ENCODE measurements at regions not wholly inside any gene's neighbourhood (a gene's known extent, or its start where the extent isn't known, plus 50 kb on each side); places are given as distances from the start of the nearest gene placed in this dataset.

GRCh38 chr3:5429517-5429890 lies 242.0 kb downstream of the EDEM1 start:
- no peak for DNase-seq
- Histone ChIP-seq H3K36me3 (no peaks in the 10 kb centered on the region), H3K9me3 (no peaks in the 10 kb centered on the region), H3K27ac (no peak overlapping the region), H3K27me3 (no peaks in the 10 kb centered on the region), H3K4me3 (no peak overlapping the region), H3K4me1 (no peaks in the 10 kb centered on the region)
- TF ChIP-seq POLR2A (IDR thresholded peaks at IDR 0.05), result no peak
- no peak for TF ChIP-seq CTCF (IDR thresholded peaks at IDR 0.05)
- intact Hi-C loops (cut with DNase I; ENCODE audit: low total_unique reads), result no loop called here

- no peaks in the 10 kb centered on the region for H3K36me3 ChIP-seq
- no peaks in the 10 kb centered on the region for H3K27me3 ChIP-seq
- intact Hi-C loops (cut with DNase I; ENCODE audit: low total_unique reads), result no loop called here
- H3K9me3 ChIP-seq, result no peaks in the 10 kb centered on the region
- no peaks in the 10 kb centered on the region for H3K4me1 ChIP-seq
- no peak for DNase-seq
- no peak overlapping the region for H3K27ac ChIP-seq
- no peak overlapping the region for H3K4me3 ChIP-seq
- TF ChIP-seq POLR2A (IDR thresholded peaks at IDR 0.05), result no peak
- TF ChIP-seq CTCF (IDR thresholded peaks at IDR 0.05), result no peak
These were observed 243.2 kb downstream of the EDEM1 start for GRCh38 chr3:5430701-5431100.

GRCh38 chr3:5431146-5431545 lies 243.6 kb downstream of the EDEM1 start:
- no peak for DNase-seq
- Histone ChIP-seq H3K27ac (no peak overlapping the region), H3K4me1 (no peaks in the 10 kb centered on the region), H3K4me3 (no peak overlapping the region), H3K9me3 (no peaks in the 10 kb centered on the region), H3K36me3 (no peaks in the 10 kb centered on the region), H3K27me3 (no peaks in the 10 kb centered on the region)
- intact Hi-C loops (cut with DNase I; ENCODE audit: low total_unique reads), result no loop called here
- TF ChIP-seq CTCF (IDR thresholded peaks at IDR 0.05) (no peak), POLR2A (IDR thresholded peaks at IDR 0.05) (no peak)

- TF ChIP-seq POLR2A (IDR thresholded peaks at IDR 0.05) (no peak), CTCF (IDR thresholded peaks at IDR 0.05) (no peak)
- Histone ChIP-seq H3K27ac (no peak overlapping the region), H3K27me3 (no peaks in the 10 kb centered on the region), H3K4me1 (no peaks in the 10 kb centered on the region), H3K4me3 (no peak overlapping the region), H3K9me3 (no peaks in the 10 kb centered on the region), H3K36me3 (no peaks in the 10 kb centered on the region)
- DNase-seq, result no peak
- intact Hi-C loops (cut with DNase I; ENCODE audit: low total_unique reads), result no loop called here
These were observed 244.4 kb downstream of the EDEM1 start for GRCh38 chr3:5431811-5432378.

GRCh38 chr3:5437296-5437782 lies 249.8 kb downstream of the EDEM1 start:
- H3K36me3 ChIP-seq, result no peaks in the 10 kb centered on the region

More at GRCh38 chr3:5437296-5437782, 249.8 kb downstream of the EDEM1 start:
- H3K27me3 ChIP-seq, result no peaks in the 10 kb centered on the region
- no peak overlapping the region for H3K4me3 ChIP-seq
- no peak overlapping the region for H3K27ac ChIP-seq
- intact Hi-C loops (cut with DNase I; ENCODE audit: low total_unique reads), result no loop called here
- H3K4me1 ChIP-seq, result no peaks in the 10 kb centered on the region
- no peak for DNase-seq
- H3K9me3 ChIP-seq, result no peaks in the 10 kb centered on the region
- no peak for TF ChIP-seq CTCF (IDR thresholded peaks at IDR 0.05)
- TF ChIP-seq POLR2A (IDR thresholded peaks at IDR 0.05), result no peak
